ENCODE measurements at regions not wholly inside any gene's neighbourhood (a gene's known extent, or its start where the extent isn't known, plus 50 kb on each side); places are given as distances from the start of the nearest gene placed in this dataset.

GRCh38 chr6:102352552-102352951 lies 959.0 kb downstream of the GRIK2 start:
- TF ChIP-seq GATA2 (IDR thresholded peaks at IDR 0.05; ENCODE audit: low read depth, low read length) (no peak), GATA3 (IDR thresholded peaks at IDR 0.05; ENCODE audit: low read depth, low read length) (no peak)

Data from SH-SY5Y (cell line).